ENCODE measurements at regions not wholly inside any gene's neighbourhood (a gene's known extent, or its start where the extent isn't known, plus 50 kb on each side); places are given as distances from the start of the nearest gene placed in this dataset.

DNA sequence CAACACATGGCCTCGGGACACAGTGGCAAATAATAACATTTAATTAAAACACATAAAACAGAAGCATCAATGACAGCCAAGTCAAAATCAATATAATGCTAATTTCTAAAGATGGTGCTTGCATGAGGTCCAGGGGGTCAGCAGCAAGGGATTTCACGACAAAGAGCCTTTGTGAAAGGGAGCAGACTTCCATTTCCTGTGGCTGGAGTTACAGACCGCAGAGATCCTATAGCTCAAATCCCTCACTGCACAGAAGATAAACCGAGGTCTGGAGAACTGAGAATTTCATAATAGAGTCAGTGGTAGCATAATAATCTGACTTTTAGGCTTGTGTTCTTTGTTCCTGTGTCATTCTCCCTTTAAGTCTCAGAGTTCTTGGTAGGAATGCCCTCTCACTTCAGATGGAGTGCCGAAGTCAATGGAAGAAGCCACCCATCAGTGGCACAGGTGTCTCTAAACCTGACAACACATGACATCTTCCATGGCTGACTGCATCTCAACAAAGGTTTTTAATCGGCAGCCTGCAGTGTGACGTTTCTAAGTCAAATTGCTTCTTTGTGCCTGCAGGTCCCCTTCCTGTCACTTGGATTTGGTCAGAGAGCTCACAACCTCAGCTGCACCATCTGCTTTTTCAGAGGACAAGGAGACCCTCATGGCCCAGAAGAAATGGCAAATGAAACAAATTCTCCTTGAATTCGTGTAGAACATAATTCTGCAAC, 67.4 kb downstream of the CARTPT start:
- Histone ChIP-seq H2AFZ (ENCODE audit: low read length) (no peak overlapping the region), H3K9me2 (ENCODE audit: low read depth, low read length) (no peaks in the 10 kb centered on the region), H3K4me3 (ENCODE audit: low read depth, low read length, poor library complexity, severe bottlenecking) (no peak overlapping the region), H3K4me2 (ENCODE audit: low read length) (no peak overlapping the region), H3K79me2 (ENCODE audit: insufficient read depth, low read length) (no peaks in the 10 kb centered on the region), H3F3A (ENCODE audit: insufficient read depth, low read length) (no peaks in the 10 kb centered on the region), H3K36me3 (ENCODE audit: insufficient read depth, low read length) (no peaks in the 10 kb centered on the region), H3K27me3 (ENCODE audit: insufficient read depth, low read length) (no peaks in the 10 kb centered on the region), H3K27ac (ENCODE audit: low read depth, low read length, poor library complexity, severe bottlenecking) (no peak overlapping the region), H3K4me1 (ENCODE audit: insufficient read depth, low read length, severe bottlenecking) (peaks cover 10% of the 10 kb centered on the region), H3K9ac (ENCODE audit: low read length) (no peak overlapping the region), H4K20me1 (ENCODE audit: insufficient read depth, low read length) (no peaks in the 10 kb centered on the region), H3K9me3 (ENCODE audit: low read length) (no peaks in the 10 kb centered on the region)
- TF ChIP-seq EZH2 (IDR thresholded peaks at IDR 0.05; ENCODE audit: borderline replicate concordance, low read length) = no peak
- TF ChIP-seq, protein P1, sequence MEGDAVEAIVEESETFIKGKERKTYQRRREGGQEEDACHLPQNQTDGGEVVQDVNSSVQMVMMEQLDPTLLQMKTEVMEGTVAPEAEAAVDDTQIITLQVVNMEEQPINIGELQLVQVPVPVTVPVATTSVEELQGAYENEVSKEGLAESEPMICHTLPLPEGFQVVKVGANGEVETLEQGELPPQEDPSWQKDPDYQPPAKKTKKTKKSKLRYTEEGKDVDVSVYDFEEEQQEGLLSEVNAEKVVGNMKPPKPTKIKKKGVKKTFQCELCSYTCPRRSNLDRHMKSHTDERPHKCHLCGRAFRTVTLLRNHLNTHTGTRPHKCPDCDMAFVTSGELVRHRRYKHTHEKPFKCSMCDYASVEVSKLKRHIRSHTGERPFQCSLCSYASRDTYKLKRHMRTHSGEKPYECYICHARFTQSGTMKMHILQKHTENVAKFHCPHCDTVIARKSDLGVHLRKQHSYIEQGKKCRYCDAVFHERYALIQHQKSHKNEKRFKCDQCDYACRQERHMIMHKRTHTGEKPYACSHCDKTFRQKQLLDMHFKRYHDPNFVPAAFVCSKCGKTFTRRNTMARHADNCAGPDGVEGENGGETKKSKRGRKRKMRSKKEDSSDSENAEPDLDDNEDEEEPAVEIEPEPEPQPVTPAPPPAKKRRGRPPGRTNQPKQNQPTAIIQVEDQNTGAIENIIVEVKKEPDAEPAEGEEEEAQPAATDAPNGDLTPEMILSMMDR (IDR thresholded peaks at IDR 0.05; ENCODE audit: low read length) = no peak

DNA sequence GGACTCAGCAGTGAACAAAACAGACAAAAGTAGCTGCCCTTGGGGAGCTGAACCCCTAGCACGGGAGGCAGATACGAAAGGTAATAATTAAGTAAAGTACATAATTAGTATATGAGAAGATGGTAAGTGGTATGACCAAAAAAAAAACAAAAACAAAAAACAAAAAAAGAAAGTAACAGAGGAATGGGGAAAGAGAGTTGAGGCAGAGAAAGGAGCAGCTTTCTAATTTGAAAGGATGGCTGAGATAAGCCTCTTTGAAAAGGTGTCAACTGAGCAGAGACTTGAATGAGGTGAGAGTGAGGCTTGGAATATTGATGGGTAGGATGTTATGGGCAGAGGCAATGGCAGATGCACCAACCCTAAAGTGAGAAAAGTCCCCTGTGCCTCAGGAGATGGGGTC, 69.7 kb downstream of the CARTPT start:
- no peaks in the 10 kb centered on the region for H3K4me1 ChIP-seq (ENCODE audit: insufficient read depth, low read length, severe bottlenecking)
- no peak overlapping the region for H3K4me3 ChIP-seq (ENCODE audit: low read depth, low read length, poor library complexity, severe bottlenecking)
- no peaks in the 10 kb centered on the region for H3K79me2 ChIP-seq (ENCODE audit: insufficient read depth, low read length)
- H3K9me2 ChIP-seq (ENCODE audit: low read depth, low read length) = no peaks in the 10 kb centered on the region
- no peaks in the 10 kb centered on the region for H3K36me3 ChIP-seq (ENCODE audit: insufficient read depth, low read length)
- H3K27ac ChIP-seq (ENCODE audit: low read depth, low read length, poor library complexity, severe bottlenecking) = no peak overlapping the region
- H3K9me3 ChIP-seq (ENCODE audit: low read length) = no peaks in the 10 kb centered on the region
- H3K4me2 ChIP-seq (ENCODE audit: low read length) = no peak overlapping the region
- no peaks in the 10 kb centered on the region for H3F3A ChIP-seq (ENCODE audit: insufficient read depth, low read length)
- no peak for TF ChIP-seq EZH2 (IDR thresholded peaks at IDR 0.05; ENCODE audit: borderline replicate concordance, low read length)
- TF ChIP-seq, protein P1 (IDR thresholded peaks at IDR 0.05; ENCODE audit: low read length) = no peak
- H4K20me1 ChIP-seq (ENCODE audit: insufficient read depth, low read length) = no peaks in the 10 kb centered on the region
- no peak overlapping the region for H2AFZ ChIP-seq (ENCODE audit: low read length)
- no peak overlapping the region for H3K9ac ChIP-seq (ENCODE audit: low read length)
- no peaks in the 10 kb centered on the region for H3K27me3 ChIP-seq (ENCODE audit: insufficient read depth, low read length)

DNA sequence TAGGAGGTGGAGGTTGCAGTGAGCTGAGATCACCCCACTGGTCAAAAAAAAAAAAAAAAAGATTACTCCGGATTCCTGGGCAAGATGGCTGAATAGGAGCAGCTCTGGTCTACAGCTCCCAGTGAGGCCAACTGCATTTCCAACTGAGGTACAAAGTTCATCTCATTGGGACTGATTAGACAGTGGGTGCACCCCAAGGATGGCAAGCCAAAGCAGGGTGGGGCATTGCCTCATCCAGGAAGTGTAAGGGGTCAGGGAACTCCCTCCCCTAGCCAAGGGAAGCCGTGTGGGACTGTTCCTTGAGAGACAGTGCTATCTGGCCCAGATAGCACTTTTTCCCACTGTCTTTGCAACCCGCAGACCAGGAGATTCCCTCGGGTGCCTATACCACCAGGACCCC, 70.7 kb downstream of the CARTPT start:
- no peaks in the 10 kb centered on the region for H3K36me3 ChIP-seq (ENCODE audit: insufficient read depth, low read length)
- H3K4me2 ChIP-seq (ENCODE audit: low read length) = no peak overlapping the region
- H2AFZ ChIP-seq (ENCODE audit: low read length) = no peak overlapping the region
- H3K79me2 ChIP-seq (ENCODE audit: insufficient read depth, low read length) = no peaks in the 10 kb centered on the region
- H3K27ac ChIP-seq (ENCODE audit: low read depth, low read length, poor library complexity, severe bottlenecking) = no peak overlapping the region
- H4K20me1 ChIP-seq (ENCODE audit: insufficient read depth, low read length) = no peaks in the 10 kb centered on the region
- no peaks in the 10 kb centered on the region for H3K27me3 ChIP-seq (ENCODE audit: insufficient read depth, low read length)
- H3K4me1 ChIP-seq (ENCODE audit: insufficient read depth, low read length, severe bottlenecking) = no peaks in the 10 kb centered on the region
- TF ChIP-seq, protein P1 (IDR thresholded peaks at IDR 0.05; ENCODE audit: low read length) = no peak
- TF ChIP-seq EZH2 (IDR thresholded peaks at IDR 0.05; ENCODE audit: borderline replicate concordance, low read length) = no peak
- H3K4me3 ChIP-seq (ENCODE audit: low read depth, low read length, poor library complexity, severe bottlenecking) = no peak overlapping the region
- H3K9ac ChIP-seq (ENCODE audit: low read length) = no peak overlapping the region
- no peaks in the 10 kb centered on the region for H3K9me3 ChIP-seq (ENCODE audit: low read length)
- no peaks in the 10 kb centered on the region for H3F3A ChIP-seq (ENCODE audit: insufficient read depth, low read length)
- no peaks in the 10 kb centered on the region for H3K9me2 ChIP-seq (ENCODE audit: low read depth, low read length)

Measured in OCI-LY1 (cell line).